Testis (tissue), 2 donors: ENCODE measurements at regions not wholly inside any gene's neighbourhood (a gene's known extent, or its start where the extent isn't known, plus 50 kb on each side); places are given as distances from the start of the nearest gene placed in this dataset.
"Not testable (repeated sequence)": the region's sequence is repeated elsewhere in the genome, so short reads cannot be mapped to it uniquely, and the experiment has no call there.

Source experiments
- CTCF ChIP-seq, 3 experiments: fragments of 450-650 bp in 2 of 3; fragments of 200-600 bp in 1 of 3; sonication (generic) in 1 of 3; IDR thresholded peaks; one replicate each; pipeline ENCODE4 v1.5.1; 2016 to 2019; ENCODE audit warnings: antibody characterized with exemption in 3 of 3, mild to moderate bottlenecking in 2 of 3, moderate library complexity in 1 of 3
- POLR2A ChIP-seq: fragments of 450-650 bp; IDR thresholded peaks from one replicate; pipeline ENCODE4 v1.6.1; 2017; ENCODE audit warnings: antibody characterized with exemption, mild to moderate bottlenecking, moderate library complexity

DNA sequence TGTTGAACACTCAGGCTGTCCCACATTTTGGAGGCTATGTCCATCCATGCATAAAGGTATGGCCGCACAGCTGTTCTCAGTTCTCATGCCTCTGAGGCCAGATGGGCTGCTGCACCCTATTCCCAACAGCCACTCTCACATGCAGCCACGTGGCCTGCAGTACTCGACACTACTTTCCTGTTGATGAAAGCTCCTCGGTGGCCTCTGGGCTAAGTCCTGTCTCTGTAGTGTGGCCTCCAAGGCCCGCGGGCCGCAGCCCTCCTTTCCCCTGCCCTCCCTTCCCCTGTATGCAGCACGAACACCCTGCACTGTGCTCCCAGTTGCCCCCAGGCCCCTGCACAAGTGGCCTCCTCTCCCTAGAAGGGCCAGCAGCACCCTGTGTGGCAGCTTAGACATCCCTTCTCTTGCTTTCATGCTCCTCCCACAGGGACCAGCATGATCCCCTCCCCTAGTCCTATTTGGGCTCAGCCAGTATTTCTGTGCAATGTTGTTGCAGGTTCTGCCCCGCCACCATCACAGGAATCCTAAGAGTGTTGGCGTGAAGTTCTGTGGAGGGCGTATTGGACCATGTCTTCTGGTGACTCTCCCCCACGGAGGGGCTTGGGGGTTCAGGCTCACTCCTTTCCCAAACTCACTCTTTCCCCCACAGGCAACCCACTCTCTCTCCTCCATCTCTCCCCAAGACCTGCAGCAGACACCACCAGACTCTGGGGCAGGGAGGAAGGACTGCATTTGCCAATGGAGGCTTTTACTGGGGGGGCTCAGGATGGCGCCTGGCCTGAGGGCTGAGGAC is 1071.2 kb downstream of the RPIA start:
- TF ChIP-seq CTCF (IDR thresholded peaks at IDR 0.05); POLR2A: not testable (repeated sequence)
